H9 (cell line): ENCODE measurements at regions not wholly inside any gene's neighbourhood (a gene's known extent, or its start where the extent isn't known, plus 50 kb on each side); places are given as distances from the start of the nearest gene placed in this dataset.

Experiments
- DNase-seq: peaks from one replicate; pipeline ENCODE4 v3.0.0-alpha.2; 2017
- H2AFZ ChIP-seq: one replicate; pipeline ENCODE4 v1.6.1; 2013; ENCODE audit warnings: mild to moderate bottlenecking, low read length, control low read depth, moderate library complexity
- H2AK5ac ChIP-seq: 2 replicates; pipeline ENCODE4 v1.6.1; 2013; ENCODE audit warnings: low read length, control low read depth, mixed read lengths; ENCODE audit not compliant: insufficient read length
- H2BK120ac ChIP-seq: one replicate; pipeline ENCODE4 v1.6.1; 2013; ENCODE audit warnings: low read depth, mild to moderate bottlenecking, low read length, control low read depth, inconsistent platforms; ENCODE audit not compliant: poor library complexity, severe bottlenecking
- H2BK12ac ChIP-seq: 2 replicates; pipeline ENCODE4 v1.6.1; 2013; ENCODE audit warnings: low read length, control low read depth, mixed read lengths, low read depth; ENCODE audit not compliant: insufficient read length
- H2BK15ac ChIP-seq: 2 replicates; pipeline ENCODE4 v1.6.1; 2013; ENCODE audit warnings: low read depth, low read length, control low read depth
- H2BK20ac ChIP-seq: one replicate; pipeline ENCODE4 v1.6.1; 2013; ENCODE audit warnings: low read depth, mild to moderate bottlenecking, low read length, control low read depth, inconsistent platforms; ENCODE audit not compliant: poor library complexity, severe bottlenecking
- H2BK5ac ChIP-seq: 2 replicates; pipeline ENCODE4 v1.6.1; 2013; ENCODE audit warnings: low read length, control low read depth, mixed read lengths; ENCODE audit not compliant: insufficient read length
- H3K14ac ChIP-seq: 2 replicates; pipeline ENCODE4 v1.6.1; 2013; ENCODE audit warnings: low read length, control low read depth; ENCODE audit not compliant: insufficient read depth
- H3K18ac ChIP-seq: 2 replicates; pipeline ENCODE4 v1.6.1; 2013; ENCODE audit warnings: low read depth, mild to moderate bottlenecking, mixed read lengths, low read length, control low read depth; ENCODE audit not compliant: insufficient read length
- H3K23ac ChIP-seq: 2 replicates; pipeline ENCODE4 v1.6.1; 2013; ENCODE audit warnings: low read length, control low read depth, mixed read lengths, low read depth; ENCODE audit not compliant: insufficient read length
- H3K23me2 ChIP-seq: 2 replicates; pipeline ENCODE4 v1.6.1; 2013; ENCODE audit warnings: low read depth, mild to moderate bottlenecking, mixed read lengths, low read length, control low read depth; ENCODE audit not compliant: insufficient read length, poor library complexity, severe bottlenecking
- H3K27ac ChIP-seq: 2 replicates; pipeline ENCODE4 v1.5.1; 2013; ENCODE audit warnings: low read length, control low read depth, mixed read lengths, low read depth; ENCODE audit not compliant: insufficient read length
- H3K27me3 ChIP-seq: 2 replicates; pipeline ENCODE4 v1.6.1; 2013; ENCODE audit warnings: low read length, control low read depth, inconsistent platforms; ENCODE audit not compliant: insufficient read depth
- H3K4ac ChIP-seq: 2 replicates; pipeline ENCODE4 v1.6.1; 2013; ENCODE audit warnings: low read depth, mild to moderate bottlenecking, control low read depth, inconsistent platforms, low read length, moderate library complexity
- H3K4me1 ChIP-seq: 2 replicates; pipeline ENCODE4 v1.6.1; 2013; ENCODE audit warnings: low read length, control low read depth, inconsistent platforms; ENCODE audit not compliant: insufficient read depth
- H3K4me2 ChIP-seq: 2 replicates; pipeline ENCODE4 v1.6.1; 2013; ENCODE audit warnings: low read length, control low read depth, mixed read lengths; ENCODE audit not compliant: insufficient read length, insufficient read depth
- H3K56ac ChIP-seq: 2 replicates; pipeline ENCODE4 v1.6.1; 2013; ENCODE audit warnings: low read depth, mild to moderate bottlenecking, mixed read lengths, low read length, control low read depth; ENCODE audit not compliant: insufficient read length
- H3K79me1 ChIP-seq: 2 replicates; pipeline ENCODE4 v1.6.1; 2013; ENCODE audit warnings: low read depth, mild to moderate bottlenecking, moderate library complexity, low read length, control low read depth, inconsistent platforms; ENCODE audit not compliant: insufficient read depth, poor library complexity, severe bottlenecking
- H3K79me2 ChIP-seq: 2 replicates; pipeline ENCODE4 v1.6.1; 2013; ENCODE audit warnings: low read length, control low read depth, inconsistent platforms; ENCODE audit not compliant: insufficient read depth
- H3K9ac ChIP-seq: 2 replicates; pipeline ENCODE4 v1.6.1; 2013; ENCODE audit warnings: low read length, control low read depth, mixed read lengths; ENCODE audit not compliant: insufficient read length; ENCODE audit errors: extremely low read depth
- H3K9me3 ChIP-seq: one replicate; pipeline ENCODE4 v1.6.1; 2013; ENCODE audit warnings: low read depth, low read length, inconsistent platforms; ENCODE audit not compliant: control insufficient read depth
- H3T11ph ChIP-seq: one replicate; pipeline ENCODE4 v1.6.1; 2013; ENCODE audit warnings: mild to moderate bottlenecking, low read length, control low read depth, inconsistent platforms
- H4K20me1 ChIP-seq: one replicate; pipeline ENCODE4 v1.6.1; 2013; ENCODE audit not compliant: control insufficient read depth, insufficient read length, insufficient read depth
- H4K5ac ChIP-seq: 2 replicates; pipeline ENCODE4 v1.6.1; 2013; ENCODE audit warnings: low read depth, mild to moderate bottlenecking, mixed read lengths, low read length, control low read depth; ENCODE audit not compliant: insufficient read length
- H4K8ac ChIP-seq: replicated peaks from 2 replicates; pipeline ENCODE4 v1.6.1; 2013; ENCODE audit warnings: low read length, control low read depth, mixed read lengths, low read depth; ENCODE audit not compliant: insufficient read length
- H4K91ac ChIP-seq: 2 replicates; pipeline ENCODE4 v1.6.1; 2013; ENCODE audit warnings: low read depth, mild to moderate bottlenecking, moderate library complexity, mixed read lengths, low read length, control low read depth; ENCODE audit not compliant: insufficient read length
- H3K27ac Mint-ChIP-seq, 3 experiments: 2 replicates in 2 of 3; 3 replicates in 1 of 3; pipeline ENCODE4 v1.8.0; 2020 to 2021; ENCODE audit warnings: mixed read lengths in 3 of 3, mild to moderate bottlenecking in 1 of 3, moderate library complexity in 1 of 3
- H3K27me3 Mint-ChIP-seq: 2 replicates; pipeline ENCODE4 v1.8.0; 2021; ENCODE audit warnings: low read depth, mild to moderate bottlenecking, moderate library complexity, mixed read lengths
- H3K36me3 Mint-ChIP-seq, 3 experiments: 2 replicates in 2 of 3; 3 replicates in 1 of 3; pipeline ENCODE4 v1.8.0; 2020 to 2021; ENCODE audit warnings: low read depth in 3 of 3, mixed read lengths in 3 of 3; ENCODE audit not compliant: insufficient read depth in 1 of 3
- H3K4me1 Mint-ChIP-seq, 2 experiments: 2 replicates each; pipeline ENCODE4 v1.8.0; 2020; ENCODE audit warnings: mixed read lengths in 2 of 2
- H3K4me3 Mint-ChIP-seq, 2 experiments: 2 replicates in 1 of 2; 3 replicates in 1 of 2; pipeline ENCODE4 v1.8.0; 2020 to 2021; ENCODE audit warnings: mild to moderate bottlenecking in 2 of 2, mixed read lengths in 2 of 2, moderate library complexity in 1 of 2
- H3K9me3 Mint-ChIP-seq, 2 experiments: 2 replicates in 1 of 2; 3 replicates in 1 of 2; pipeline ENCODE4 v1.8.0; 2020; ENCODE audit warnings: mild to moderate bottlenecking in 2 of 2, mixed read lengths in 2 of 2, moderate library complexity in 1 of 2
- CTCF ChIP-seq: fragments of 200-600 bp; sonication (generic); conservative IDR thresholded peaks from 3 replicates; pipeline ENCODE4 v1.8.0; 2021; ENCODE audit warnings: antibody characterized with exemption, mild to moderate bottlenecking
- WGBS: extraction: QIAGEN DNeasy Blood & Tissue Kit; methylation state at CpG from one replicate; pipeline ENCODE4 v1.1.7; 2013; ENCODE audit warnings: missing lambda C conversion rate, low lambda C conversion rate, mixed read lengths; ENCODE audit not compliant: insufficient read length; ENCODE audit errors: extremely low coverage; 5-methylcytosine and 5-hydroxymethylcytosine counted together

- Histone ChIP-seq H2AFZ (peak overlapping the region; percentile 9), H2BK20ac (no peak overlapping the region), H2BK12ac (no peak overlapping the region), H2BK120ac (no peak overlapping the region), H3K23ac (no peak overlapping the region), H2BK5ac (no peak overlapping the region), H4K8ac (no peak overlapping the region), H3K9me3 (no peaks in the 10 kb centered on the region), H3K4me1 (peaks cover 8% of the 10 kb centered on the region; the same call in 1 of the 2 replicates), H3K4ac (no peak overlapping the region), H4K91ac (no peak overlapping the region), H2BK15ac (no peak overlapping the region), H4K20me1 (no peaks in the 10 kb centered on the region), H3K79me1 (no peaks in the 10 kb centered on the region), H3K4me2 (no peak overlapping the region), H3K23me2 (no peaks in the 10 kb centered on the region), H3K14ac (no peak overlapping the region), H3K9ac (no peak overlapping the region), H3K56ac (no peak overlapping the region), H2AK5ac (no peak overlapping the region), H3T11ph (no peak overlapping the region), H3K27ac (no peak overlapping the region), H3K18ac (peak overlapping the region; percentile 37), H4K5ac (no peak overlapping the region), H3K27me3 (no peaks in the 10 kb centered on the region), H3K79me2 (no peaks in the 10 kb centered on the region)
- Mint-ChIP-seq H3K9me3 (peaks cover 0 to 5% of the 10 kb centered on the region in 2 experiments; a peak in 2 of 5 replicates), H3K4me3 (no peak overlapping the region), H3K36me3 (peaks cover 0 to 6% (median 0%) of the 10 kb centered on the region in 3 experiments; a peak in 2 of 7 replicates), H3K4me1 (peaks cover 25 to 33% of the 10 kb centered on the region in 2 experiments), H3K27ac (no peak overlapping the region), H3K27me3 (no peaks in the 10 kb centered on the region; the same call in none of the 2 replicates)
- no CpG with 5 or more reads among the region's 1 CpG for WGBS
- no peak for TF ChIP-seq CTCF
- no peak for DNase-seq
These were observed 145.6 kb upstream of the GYPC start for GRCh38 chr2:126510356-126510755.
